ENCODE measurements at regions not wholly inside any gene's neighbourhood (a gene's known extent, or its start where the extent isn't known, plus 50 kb on each side); places are given as distances from the start of the nearest gene placed in this dataset.

GRCh38 chrX:137426695-137427425, 139.1 kb upstream of the ZIC3 start:
- H3K4me3 ChIP-seq (ENCODE audit: insufficient read depth, low read length): no peak overlapping the region
- H3K36me3 ChIP-seq (ENCODE audit: insufficient read depth, low read length): no peaks in the 10 kb centered on the region
- no peak overlapping the region for H2AFZ ChIP-seq (ENCODE audit: low read length)
- TF ChIP-seq, protein P1, sequence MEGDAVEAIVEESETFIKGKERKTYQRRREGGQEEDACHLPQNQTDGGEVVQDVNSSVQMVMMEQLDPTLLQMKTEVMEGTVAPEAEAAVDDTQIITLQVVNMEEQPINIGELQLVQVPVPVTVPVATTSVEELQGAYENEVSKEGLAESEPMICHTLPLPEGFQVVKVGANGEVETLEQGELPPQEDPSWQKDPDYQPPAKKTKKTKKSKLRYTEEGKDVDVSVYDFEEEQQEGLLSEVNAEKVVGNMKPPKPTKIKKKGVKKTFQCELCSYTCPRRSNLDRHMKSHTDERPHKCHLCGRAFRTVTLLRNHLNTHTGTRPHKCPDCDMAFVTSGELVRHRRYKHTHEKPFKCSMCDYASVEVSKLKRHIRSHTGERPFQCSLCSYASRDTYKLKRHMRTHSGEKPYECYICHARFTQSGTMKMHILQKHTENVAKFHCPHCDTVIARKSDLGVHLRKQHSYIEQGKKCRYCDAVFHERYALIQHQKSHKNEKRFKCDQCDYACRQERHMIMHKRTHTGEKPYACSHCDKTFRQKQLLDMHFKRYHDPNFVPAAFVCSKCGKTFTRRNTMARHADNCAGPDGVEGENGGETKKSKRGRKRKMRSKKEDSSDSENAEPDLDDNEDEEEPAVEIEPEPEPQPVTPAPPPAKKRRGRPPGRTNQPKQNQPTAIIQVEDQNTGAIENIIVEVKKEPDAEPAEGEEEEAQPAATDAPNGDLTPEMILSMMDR (IDR thresholded peaks at IDR 0.05; ENCODE audit: extremely low read depth, low read depth, low read length): no peak
- H3K4me2 ChIP-seq (ENCODE audit: insufficient read depth, low read length): no peak overlapping the region
- DNase-seq (ENCODE audit: insufficient read length, low spot score, missing footprints): no peak
- peaks cover 20% of the 10 kb centered on the region for H3K27me3 ChIP-seq (ENCODE audit: insufficient read depth, low read length)
- H3K79me2 ChIP-seq (ENCODE audit: insufficient read depth, low read length): no peaks in the 10 kb centered on the region
- no peak overlapping the region for H3K27ac ChIP-seq (ENCODE audit: low read depth, low read length)
- H3K4me1 ChIP-seq (ENCODE audit: insufficient read depth, low read length): no peaks in the 10 kb centered on the region
- no peaks in the 10 kb centered on the region for H3K9me3 ChIP-seq (ENCODE audit: low read depth, low read length)
- no peaks in the 10 kb centered on the region for H4K20me1 ChIP-seq (ENCODE audit: insufficient read depth, low read length)

DNA sequence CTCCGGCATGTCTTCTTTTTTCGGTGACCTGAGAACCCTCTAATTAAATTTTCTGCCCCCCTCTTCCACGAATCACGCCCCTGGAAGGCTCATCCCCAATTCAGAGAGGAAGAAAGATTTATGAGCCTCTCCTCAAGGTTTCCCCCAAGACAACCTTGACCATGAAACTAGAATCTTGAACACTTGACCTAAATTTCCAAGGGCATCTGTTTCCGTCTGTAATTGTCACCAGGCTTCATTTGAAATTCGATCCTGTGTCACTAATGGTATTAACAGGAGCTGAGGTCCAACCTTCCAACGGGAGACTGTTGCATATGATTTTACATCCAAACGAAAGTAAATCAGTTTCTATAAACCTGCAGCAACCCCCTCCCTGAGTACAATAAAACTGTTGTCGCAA, 139.9 kb upstream of the ZIC3 start:
- Histone ChIP-seq H3K4me3 (ENCODE audit: insufficient read depth, low read length) (no peak overlapping the region), H3K4me2 (ENCODE audit: insufficient read depth, low read length) (no peak overlapping the region), H3K4me1 (ENCODE audit: insufficient read depth, low read length) (no peaks in the 10 kb centered on the region), H3K27me3 (ENCODE audit: insufficient read depth, low read length) (peaks cover 20% of the 10 kb centered on the region), H3K79me2 (ENCODE audit: insufficient read depth, low read length) (no peaks in the 10 kb centered on the region), H3K9me3 (ENCODE audit: low read depth, low read length) (no peaks in the 10 kb centered on the region), H2AFZ (ENCODE audit: low read length) (no peak overlapping the region), H4K20me1 (ENCODE audit: insufficient read depth, low read length) (no peaks in the 10 kb centered on the region), H3K27ac (ENCODE audit: low read depth, low read length) (no peak overlapping the region), H3K36me3 (ENCODE audit: insufficient read depth, low read length) (no peaks in the 10 kb centered on the region)
- TF ChIP-seq, protein P1 (IDR thresholded peaks at IDR 0.05; ENCODE audit: extremely low read depth, low read depth, low read length): no peak
- DNase-seq (ENCODE audit: insufficient read length, low spot score, missing footprints): no peak

DNA sequence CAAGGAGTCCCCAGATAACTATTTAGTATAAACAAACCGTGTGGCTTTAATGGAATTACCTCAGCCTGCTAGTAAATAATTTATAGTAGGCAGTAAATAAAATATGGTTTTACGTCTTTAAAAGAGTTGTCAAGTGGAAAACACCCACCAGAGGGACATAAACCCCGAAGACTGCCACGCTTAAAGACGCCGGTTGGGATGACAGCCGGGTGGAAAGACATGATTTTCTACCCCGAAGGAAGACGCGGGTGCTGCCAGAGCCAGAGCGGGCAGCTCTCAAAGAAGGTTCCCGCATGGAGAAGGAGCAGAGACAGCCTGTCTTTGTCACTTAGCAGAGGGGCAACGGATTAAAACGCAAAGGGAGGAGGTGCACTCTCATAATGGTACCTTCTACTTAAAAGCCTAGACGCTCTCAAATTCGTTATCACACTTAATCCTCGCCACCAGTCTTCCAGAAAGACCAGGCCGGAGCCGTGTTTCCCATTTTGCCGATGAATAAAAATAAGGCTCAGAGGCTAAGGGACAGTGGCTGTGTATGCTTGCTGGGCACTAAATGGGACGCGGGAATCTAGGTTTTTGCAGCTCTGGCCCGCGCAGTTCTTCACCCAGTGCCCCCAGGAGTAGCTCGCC, 140.5 kb upstream of the ZIC3 start:
- Histone ChIP-seq H3K9me3 (ENCODE audit: low read depth, low read length) (no peaks in the 10 kb centered on the region), H3K4me2 (ENCODE audit: insufficient read depth, low read length) (no peak overlapping the region), H3K4me3 (ENCODE audit: insufficient read depth, low read length) (no peak overlapping the region), H3K4me1 (ENCODE audit: insufficient read depth, low read length) (no peaks in the 10 kb centered on the region), H3K27ac (ENCODE audit: low read depth, low read length) (no peak overlapping the region), H3K27me3 (ENCODE audit: insufficient read depth, low read length) (peaks cover 20% of the 10 kb centered on the region), H3K79me2 (ENCODE audit: insufficient read depth, low read length) (no peaks in the 10 kb centered on the region), H3K36me3 (ENCODE audit: insufficient read depth, low read length) (no peaks in the 10 kb centered on the region), H2AFZ (ENCODE audit: low read length) (no peak overlapping the region), H4K20me1 (ENCODE audit: insufficient read depth, low read length) (no peaks in the 10 kb centered on the region)
- no peak for DNase-seq (ENCODE audit: insufficient read length, low spot score, missing footprints)
- TF ChIP-seq, protein P1 (IDR thresholded peaks at IDR 0.05; ENCODE audit: extremely low read depth, low read depth, low read length): no peak

GRCh38 chrX:137424679-137425078, 141.2 kb upstream of the ZIC3 start:
- H3K79me2 ChIP-seq (ENCODE audit: insufficient read depth, low read length): no peaks in the 10 kb centered on the region
- H3K4me1 ChIP-seq (ENCODE audit: insufficient read depth, low read length): no peaks in the 10 kb centered on the region
- H3K4me2 ChIP-seq (ENCODE audit: insufficient read depth, low read length): no peak overlapping the region
- peaks cover 20% of the 10 kb centered on the region for H3K27me3 ChIP-seq (ENCODE audit: insufficient read depth, low read length)
- H3K27ac ChIP-seq (ENCODE audit: low read depth, low read length): no peak overlapping the region
- H4K20me1 ChIP-seq (ENCODE audit: insufficient read depth, low read length): no peaks in the 10 kb centered on the region
- TF ChIP-seq, protein P1 (IDR thresholded peaks at IDR 0.05; ENCODE audit: extremely low read depth, low read depth, low read length): no peak
- no peaks in the 10 kb centered on the region for H3K9me3 ChIP-seq (ENCODE audit: low read depth, low read length)
- no peaks in the 10 kb centered on the region for H3K36me3 ChIP-seq (ENCODE audit: insufficient read depth, low read length)
- no peak overlapping the region for H2AFZ ChIP-seq (ENCODE audit: low read length)
- DNase-seq (ENCODE audit: insufficient read length, low spot score, missing footprints): no peak
- H3K4me3 ChIP-seq (ENCODE audit: insufficient read depth, low read length): no peak overlapping the region

All from osteoblast (primary cell).